T-helper 2 cell treated with Interferon-gamma antibody and Interleukin-4, amounts not matched to agents 5 μg/mL and 100 μg/mL, for 36 hours (primary cell): ENCODE measurements at regions not wholly inside any gene's neighbourhood (a gene's known extent, or its start where the extent isn't known, plus 50 kb on each side); places are given as distances from the start of the nearest gene placed in this dataset.

Experiments used
- DNase-seq: peaks from one replicate; pipeline ENCODE4 v3.0.0; 2021; ENCODE audit warnings: low spot score
- H3K27ac Mint-ChIP-seq: one replicate; pipeline ENCODE4 v1.8.0; 2021; ENCODE audit warnings: mild to moderate bottlenecking, mixed read lengths
- H3K27me3 Mint-ChIP-seq: one replicate; pipeline ENCODE4 v1.8.0; 2021; ENCODE audit warnings: low read depth, mixed read lengths
- H3K36me3 Mint-ChIP-seq: one replicate; pipeline ENCODE4 v1.8.0; 2021; ENCODE audit warnings: low read depth, mixed read lengths
- H3K4me1 Mint-ChIP-seq: one replicate; pipeline ENCODE4 v1.8.0; 2021; ENCODE audit warnings: low read depth, mixed read lengths
- H3K4me3 Mint-ChIP-seq: one replicate; pipeline ENCODE4 v1.8.0; 2022; ENCODE audit warnings: mild to moderate bottlenecking, moderate library complexity, mixed read lengths
- H3K9me3 Mint-ChIP-seq: one replicate; pipeline ENCODE4 v1.8.0; 2021; ENCODE audit warnings: mixed read lengths

GRCh38 chr2:16548036-16548435, 117.6 kb downstream of the CYRIA start:
- no peak overlapping the region for H3K4me3 Mint-ChIP-seq
- no peak for DNase-seq
- no peaks in the 10 kb centered on the region for H3K27me3 Mint-ChIP-seq
- no peaks in the 10 kb centered on the region for H3K9me3 Mint-ChIP-seq
- no peak overlapping the region for H3K27ac Mint-ChIP-seq
- no peaks in the 10 kb centered on the region for H3K36me3 Mint-ChIP-seq
- no peaks in the 10 kb centered on the region for H3K4me1 Mint-ChIP-seq

DNA sequence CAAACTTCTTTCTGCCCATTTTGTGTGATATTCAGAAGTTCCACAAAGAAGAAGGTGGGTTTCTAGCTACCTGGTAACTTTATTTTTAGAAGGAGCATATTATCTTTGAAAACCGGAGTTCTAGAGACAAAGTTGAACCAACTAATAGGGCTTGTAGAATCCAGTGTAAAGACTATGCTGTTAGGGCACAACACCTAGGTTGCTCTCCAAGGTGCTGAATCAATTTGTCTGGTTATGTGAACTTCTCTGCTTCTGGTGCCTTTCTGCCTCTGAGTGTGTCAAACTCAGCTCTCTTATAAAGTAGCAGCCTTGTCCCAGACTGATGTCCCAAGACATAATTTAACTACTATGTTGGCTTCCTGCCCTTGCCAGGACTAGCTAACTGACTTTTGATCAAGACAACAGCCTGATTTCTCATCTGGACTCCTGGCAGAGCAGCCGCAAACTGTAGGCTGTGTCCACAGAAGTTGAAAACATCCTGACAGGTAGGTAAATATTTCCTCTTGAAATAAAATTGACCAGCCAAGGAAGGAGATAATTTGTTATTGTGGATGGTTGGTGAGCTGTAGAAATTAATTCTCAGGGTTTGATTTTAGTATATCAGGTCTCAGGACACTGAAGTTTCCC, 119.4 kb downstream of the CYRIA start:
- H3K27me3 Mint-ChIP-seq: no peaks in the 10 kb centered on the region
- H3K36me3 Mint-ChIP-seq: no peaks in the 10 kb centered on the region
- no peaks in the 10 kb centered on the region for H3K4me1 Mint-ChIP-seq
- DNase-seq: no peak
- no peaks in the 10 kb centered on the region for H3K9me3 Mint-ChIP-seq
- H3K4me3 Mint-ChIP-seq: no peak overlapping the region
- no peak overlapping the region for H3K27ac Mint-ChIP-seq

DNA sequence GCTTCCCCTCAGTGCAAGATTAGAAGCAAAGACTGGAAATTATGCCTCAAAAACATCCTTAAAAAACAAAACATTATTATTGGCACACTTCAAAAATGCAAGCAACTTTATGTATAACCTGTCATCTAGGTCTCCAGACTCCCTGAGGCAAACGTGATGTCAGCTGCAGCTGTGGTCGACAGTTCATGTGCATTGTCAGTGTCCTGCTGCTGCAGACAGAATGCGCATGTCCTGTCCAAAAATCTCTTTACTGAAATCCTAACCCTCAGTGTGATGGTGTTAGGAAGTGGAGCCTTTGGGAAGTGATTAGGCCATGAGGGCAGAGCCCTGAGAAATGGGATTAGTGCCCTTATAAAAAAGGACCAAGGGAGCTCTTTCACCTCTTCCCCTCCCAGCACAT, 126.9 kb downstream of the CYRIA start:
- H3K4me1 Mint-ChIP-seq: no peaks in the 10 kb centered on the region
- no peak overlapping the region for H3K27ac Mint-ChIP-seq
- peaks cover 3% of the 10 kb centered on the region for H3K27me3 Mint-ChIP-seq

GRCh38 chr2:16537347-16537746, 128.3 kb downstream of the CYRIA start:
- no peak for DNase-seq
- H3K4me3 Mint-ChIP-seq: no peak overlapping the region

More for the DNA sequence above, 126.9 kb downstream of the CYRIA start:
- no peak for DNase-seq
- no peaks in the 10 kb centered on the region for H3K36me3 Mint-ChIP-seq
- H3K9me3 Mint-ChIP-seq: no peaks in the 10 kb centered on the region
- H3K4me3 Mint-ChIP-seq: no peak overlapping the region

DNA sequence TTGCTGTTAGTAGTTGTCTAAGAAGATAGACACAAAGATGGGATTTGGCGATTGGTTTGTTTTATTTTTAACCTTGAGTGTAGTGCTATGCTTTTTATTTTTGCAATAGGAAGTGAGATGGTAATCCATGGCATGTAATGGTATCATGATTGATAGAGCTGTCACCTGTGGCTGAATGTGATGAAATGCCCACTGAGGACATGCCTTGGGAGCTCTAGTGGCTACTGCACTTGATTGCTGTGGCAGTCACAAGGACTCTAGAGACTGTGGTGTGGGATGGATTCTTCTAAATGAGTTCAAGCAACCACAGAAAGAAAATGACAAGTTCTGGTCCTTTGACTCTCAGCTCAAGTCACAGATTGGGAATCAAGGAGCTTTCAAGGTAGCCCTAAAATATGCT, 139.4 kb downstream of the CYRIA start:
- no peak for DNase-seq
- H3K36me3 Mint-ChIP-seq: no peaks in the 10 kb centered on the region
- H3K4me1 Mint-ChIP-seq: no peaks in the 10 kb centered on the region
- H3K27me3 Mint-ChIP-seq: no peaks in the 10 kb centered on the region
- no peak overlapping the region for H3K4me3 Mint-ChIP-seq
- no peaks in the 10 kb centered on the region for H3K9me3 Mint-ChIP-seq
- no peak overlapping the region for H3K27ac Mint-ChIP-seq

More at GRCh38 chr2:16537347-16537746, 128.3 kb downstream of the CYRIA start:
- Mint-ChIP-seq H3K4me1 (no peaks in the 10 kb centered on the region), H3K9me3 (no peaks in the 10 kb centered on the region), H3K27ac (no peak overlapping the region), H3K36me3 (no peaks in the 10 kb centered on the region), H3K27me3 (peaks cover 5% of the 10 kb centered on the region)

- no peaks in the 10 kb centered on the region for H3K36me3 Mint-ChIP-seq
- no peak for DNase-seq
- no peak overlapping the region for H3K4me3 Mint-ChIP-seq
- H3K9me3 Mint-ChIP-seq: no peaks in the 10 kb centered on the region
- no peak overlapping the region for H3K27ac Mint-ChIP-seq
- H3K4me1 Mint-ChIP-seq: no peaks in the 10 kb centered on the region
- no peaks in the 10 kb centered on the region for H3K27me3 Mint-ChIP-seq
Observed at GRCh38 chr2:16525265-16525887, 140.3 kb downstream of the CYRIA start.

- no peak overlapping the region for H3K4me3 Mint-ChIP-seq
- H3K9me3 Mint-ChIP-seq: no peaks in the 10 kb centered on the region
- H3K36me3 Mint-ChIP-seq: no peaks in the 10 kb centered on the region
- no peak overlapping the region for H3K27ac Mint-ChIP-seq
- H3K4me1 Mint-ChIP-seq: no peaks in the 10 kb centered on the region
- H3K27me3 Mint-ChIP-seq: peaks cover 3% of the 10 kb centered on the region
- DNase-seq: no peak
Observed at GRCh38 chr2:16523711-16524110, 141.9 kb downstream of the CYRIA start.

GRCh38 chr2:16522031-16522831, 143.4 kb downstream of the CYRIA start:
- DNase-seq: no peak
- no peaks in the 10 kb centered on the region for H3K4me1 Mint-ChIP-seq
- no peak overlapping the region for H3K4me3 Mint-ChIP-seq
- no peaks in the 10 kb centered on the region for H3K9me3 Mint-ChIP-seq
- no peaks in the 10 kb centered on the region for H3K36me3 Mint-ChIP-seq
- H3K27ac Mint-ChIP-seq: no peak overlapping the region
- H3K27me3 Mint-ChIP-seq: peaks cover 3% of the 10 kb centered on the region

- no peaks in the 10 kb centered on the region for H3K9me3 Mint-ChIP-seq
- H3K27me3 Mint-ChIP-seq: peaks cover 3% of the 10 kb centered on the region
- H3K27ac Mint-ChIP-seq: no peak overlapping the region
- H3K4me3 Mint-ChIP-seq: no peak overlapping the region
- H3K36me3 Mint-ChIP-seq: no peaks in the 10 kb centered on the region
- H3K4me1 Mint-ChIP-seq: no peaks in the 10 kb centered on the region
- no peak for DNase-seq
Observed at GRCh38 chr2:16520891-16521290, 144.7 kb downstream of the CYRIA start.

- Mint-ChIP-seq H3K27ac (no peak overlapping the region), H3K36me3 (no peaks in the 10 kb centered on the region), H3K4me3 (no peak overlapping the region), H3K9me3 (no peaks in the 10 kb centered on the region), H3K27me3 (peaks cover 12% of the 10 kb centered on the region), H3K4me1 (no peaks in the 10 kb centered on the region)
- no peak for DNase-seq
Observed at GRCh38 chr2:16515696-16516095, 149.9 kb downstream of the CYRIA start.

DNA sequence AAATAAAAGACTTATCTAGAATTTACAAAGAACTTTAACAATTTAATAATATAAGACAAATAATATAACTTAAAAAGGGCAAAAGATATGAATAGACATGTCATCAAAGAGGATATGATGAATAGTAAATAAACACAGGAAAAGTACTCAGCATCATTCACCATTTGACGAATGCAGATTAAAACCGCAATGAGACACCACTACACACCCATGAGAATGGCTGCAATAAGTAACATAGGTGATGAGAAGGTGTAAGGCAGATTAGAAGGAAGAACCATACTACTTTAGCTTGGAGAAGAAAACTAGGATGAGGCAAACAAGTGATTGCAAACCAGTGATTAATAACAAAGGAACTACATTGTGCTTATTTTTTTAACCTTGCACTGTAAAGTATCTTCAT, 152.0 kb downstream of the CYRIA start:
- DNase-seq: no peak
- Mint-ChIP-seq H3K27ac (no peak overlapping the region), H3K4me3 (no peak overlapping the region), H3K9me3 (no peaks in the 10 kb centered on the region), H3K36me3 (no peaks in the 10 kb centered on the region), H3K4me1 (no peaks in the 10 kb centered on the region), H3K27me3 (peaks cover 24% of the 10 kb centered on the region)

DNA sequence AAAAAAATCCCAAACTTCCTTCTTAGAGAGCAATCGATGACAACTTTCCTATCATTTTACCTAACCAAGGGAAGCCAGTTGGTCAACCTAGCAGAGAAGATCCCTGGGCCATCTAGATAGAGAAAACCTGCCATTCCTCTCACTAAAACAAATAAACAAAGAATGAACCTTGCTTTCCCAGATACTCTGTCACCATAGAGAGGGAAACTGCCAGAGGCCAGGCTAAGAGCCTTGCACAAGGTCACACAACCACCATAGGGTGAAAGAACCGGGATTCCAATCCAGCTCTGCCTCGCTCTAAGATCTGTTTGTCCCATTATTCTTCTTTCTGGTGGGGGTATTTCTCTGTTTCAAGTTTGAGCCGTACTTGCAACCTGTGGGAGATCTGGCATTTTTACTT, 154.6 kb downstream of the CYRIA start:
- no peak for DNase-seq
- H3K9me3 Mint-ChIP-seq: no peaks in the 10 kb centered on the region
- H3K4me1 Mint-ChIP-seq: no peaks in the 10 kb centered on the region
- H3K27me3 Mint-ChIP-seq: peaks cover 37% of the 10 kb centered on the region
- no peak overlapping the region for H3K27ac Mint-ChIP-seq
- H3K4me3 Mint-ChIP-seq: no peak overlapping the region
- H3K36me3 Mint-ChIP-seq: no peaks in the 10 kb centered on the region

- Mint-ChIP-seq H3K36me3 (no peaks in the 10 kb centered on the region), H3K27me3 (peaks cover 31% of the 10 kb centered on the region), H3K4me3 (no peak overlapping the region), H3K9me3 (no peaks in the 10 kb centered on the region), H3K4me1 (no peaks in the 10 kb centered on the region), H3K27ac (no peak overlapping the region)
- DNase-seq: no peak
Observed at GRCh38 chr2:16509042-16509441, 156.6 kb downstream of the CYRIA start.

- H3K27ac Mint-ChIP-seq: no peak overlapping the region
- H3K4me3 Mint-ChIP-seq: no peak overlapping the region
- DNase-seq: no peak
- H3K27me3 Mint-ChIP-seq: peaks cover 31% of the 10 kb centered on the region
- no peaks in the 10 kb centered on the region for H3K4me1 Mint-ChIP-seq
- no peaks in the 10 kb centered on the region for H3K36me3 Mint-ChIP-seq
- H3K9me3 Mint-ChIP-seq: no peaks in the 10 kb centered on the region
Observed at GRCh38 chr2:16508490-16508851, 157.2 kb downstream of the CYRIA start.
